ENCODE measurements at regions not wholly inside any gene's neighbourhood (a gene's known extent, or its start where the extent isn't known, plus 50 kb on each side); places are given as distances from the start of the nearest gene placed in this dataset.

DNA sequence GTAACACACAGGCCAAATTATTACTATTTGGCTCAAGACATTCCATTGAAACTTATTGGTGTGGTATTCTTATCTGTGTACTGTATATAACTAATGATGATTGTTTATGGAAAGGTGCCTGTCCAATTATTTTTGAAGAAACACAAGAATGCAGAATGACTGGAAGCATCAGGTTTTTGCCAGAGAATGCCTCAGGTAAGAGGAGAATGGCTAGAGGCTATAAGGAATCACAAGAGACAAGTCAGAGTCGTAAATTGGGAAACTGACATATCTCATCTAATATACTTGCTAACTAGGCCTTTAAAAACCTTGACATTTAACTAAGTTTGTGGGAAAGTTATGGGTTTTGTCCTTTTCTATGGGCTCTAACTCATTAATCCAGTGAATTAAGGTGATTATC, 69.3 kb upstream of the TTC29 start:
- TF ChIP-seq, protein P1, sequence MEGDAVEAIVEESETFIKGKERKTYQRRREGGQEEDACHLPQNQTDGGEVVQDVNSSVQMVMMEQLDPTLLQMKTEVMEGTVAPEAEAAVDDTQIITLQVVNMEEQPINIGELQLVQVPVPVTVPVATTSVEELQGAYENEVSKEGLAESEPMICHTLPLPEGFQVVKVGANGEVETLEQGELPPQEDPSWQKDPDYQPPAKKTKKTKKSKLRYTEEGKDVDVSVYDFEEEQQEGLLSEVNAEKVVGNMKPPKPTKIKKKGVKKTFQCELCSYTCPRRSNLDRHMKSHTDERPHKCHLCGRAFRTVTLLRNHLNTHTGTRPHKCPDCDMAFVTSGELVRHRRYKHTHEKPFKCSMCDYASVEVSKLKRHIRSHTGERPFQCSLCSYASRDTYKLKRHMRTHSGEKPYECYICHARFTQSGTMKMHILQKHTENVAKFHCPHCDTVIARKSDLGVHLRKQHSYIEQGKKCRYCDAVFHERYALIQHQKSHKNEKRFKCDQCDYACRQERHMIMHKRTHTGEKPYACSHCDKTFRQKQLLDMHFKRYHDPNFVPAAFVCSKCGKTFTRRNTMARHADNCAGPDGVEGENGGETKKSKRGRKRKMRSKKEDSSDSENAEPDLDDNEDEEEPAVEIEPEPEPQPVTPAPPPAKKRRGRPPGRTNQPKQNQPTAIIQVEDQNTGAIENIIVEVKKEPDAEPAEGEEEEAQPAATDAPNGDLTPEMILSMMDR (IDR thresholded peaks at IDR 0.05; ENCODE audit: borderline replicate concordance, extremely low read depth, insufficient read depth) = no peak
- Histone ChIP-seq H3K27me3 (ENCODE audit: control insufficient read depth, insufficient read depth, low read length) (no peaks in the 10 kb centered on the region), H3K36me3 (ENCODE audit: control insufficient read depth in 2 of 3, insufficient read depth in 3 of 3, low read length in 3 of 3) (no peaks in the 10 kb centered on the region), H3K4me1 (ENCODE audit: control insufficient read depth in 2 of 3, insufficient read depth in 2 of 3, low read depth in 1 of 3, low read length in 3 of 3) (no peaks in the 10 kb centered on the region), H3K9ac (ENCODE audit: low read length in 3 of 3) (no peak overlapping the region), H3K9me3 (ENCODE audit: control insufficient read depth in 2 of 3, insufficient read depth in 1 of 3, low read length in 3 of 3) (no peaks in the 10 kb centered on the region), H3K4me3 (ENCODE audit: low read length in 3 of 3) (no peak overlapping the region), H3K27ac (ENCODE audit: low read depth in 2 of 2, low read length in 2 of 2) (no peak overlapping the region)
- DNase-seq (no peak), FAIRE-seq (no peak)
- intact Hi-C loops (cut with DNase I) = loop anchor here (10.0 kb wide), 1 partner anchor 80 kb away; no protein-coding TSS in a partner anchor

DNA sequence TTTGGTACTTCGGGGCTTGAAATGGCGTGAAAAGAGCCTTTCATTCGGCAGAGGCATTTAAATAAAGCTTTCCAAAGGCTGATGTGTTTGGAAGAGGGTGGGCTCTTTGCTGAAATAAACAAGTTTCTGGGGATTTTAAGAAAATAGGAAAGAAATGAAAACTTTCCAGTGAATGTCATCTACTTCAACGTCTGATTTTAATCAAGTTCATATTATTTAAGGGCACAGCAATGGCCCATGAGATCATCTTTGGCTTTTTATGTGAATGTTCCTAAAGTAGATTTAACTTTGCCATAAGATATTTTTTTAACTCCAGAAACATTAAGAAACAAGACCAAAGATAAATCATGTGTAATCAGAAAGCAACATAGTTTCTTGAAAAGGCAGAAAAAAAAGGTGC, 69.8 kb upstream of the TTC29 start:
- H3K9me3 ChIP-seq (ENCODE audit: control insufficient read depth in 2 of 3, insufficient read depth in 1 of 3, low read length in 3 of 3) = no peaks in the 10 kb centered on the region
- no peak for DNase-seq
- FAIRE-seq = no peak
- no peak overlapping the region for H3K4me3 ChIP-seq (ENCODE audit: low read length in 3 of 3)
- no peak overlapping the region for H3K9ac ChIP-seq (ENCODE audit: low read length in 3 of 3)
- no peaks in the 10 kb centered on the region for H3K36me3 ChIP-seq (ENCODE audit: control insufficient read depth in 2 of 3, insufficient read depth in 3 of 3, low read length in 3 of 3)
- no peak overlapping the region for H3K27ac ChIP-seq (ENCODE audit: low read depth in 2 of 2, low read length in 2 of 2)
- no peaks in the 10 kb centered on the region for H3K27me3 ChIP-seq (ENCODE audit: control insufficient read depth, insufficient read depth, low read length)
- TF ChIP-seq, protein P1 (IDR thresholded peaks at IDR 0.05; ENCODE audit: borderline replicate concordance, extremely low read depth, insufficient read depth) = no peak
- H3K4me1 ChIP-seq (ENCODE audit: control insufficient read depth in 2 of 3, insufficient read depth in 2 of 3, low read depth in 1 of 3, low read length in 3 of 3) = no peaks in the 10 kb centered on the region
- intact Hi-C loops (cut with DNase I) = loop anchor here (10.0 kb wide), 1 partner anchor 79 kb away; no protein-coding TSS in a partner anchor

DNA sequence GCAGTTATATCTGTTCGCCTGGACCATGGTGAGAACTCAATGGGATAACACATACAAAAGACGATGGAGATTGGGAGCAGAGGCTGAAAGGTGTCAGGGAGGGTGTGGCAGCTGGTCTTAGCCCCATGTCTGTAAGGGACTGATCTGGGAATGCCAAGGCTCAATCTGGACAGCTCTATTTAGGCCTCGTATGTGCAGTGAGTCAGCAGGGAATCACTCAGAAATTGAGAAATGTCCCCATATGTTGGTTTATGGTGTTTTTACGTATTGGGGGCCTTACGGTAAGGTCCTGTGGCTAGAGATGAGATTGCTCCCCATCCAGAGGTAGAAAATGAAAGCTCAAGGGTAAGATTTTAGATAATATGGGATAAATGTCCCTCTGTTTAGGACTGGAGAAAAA, 71.4 kb upstream of the TTC29 start:
- Histone ChIP-seq H3K27ac (ENCODE audit: low read depth in 2 of 2, low read length in 2 of 2) (no peak overlapping the region), H3K36me3 (ENCODE audit: control insufficient read depth in 2 of 3, insufficient read depth in 3 of 3, low read length in 3 of 3) (no peaks in the 10 kb centered on the region), H3K4me1 (ENCODE audit: control insufficient read depth in 2 of 3, insufficient read depth in 2 of 3, low read depth in 1 of 3, low read length in 3 of 3) (no peaks in the 10 kb centered on the region), H3K9me3 (ENCODE audit: control insufficient read depth in 2 of 3, insufficient read depth in 1 of 3, low read length in 3 of 3) (no peaks in the 10 kb centered on the region), H3K27me3 (ENCODE audit: control insufficient read depth, insufficient read depth, low read length) (no peaks in the 10 kb centered on the region), H3K9ac (ENCODE audit: low read length in 3 of 3) (no peak overlapping the region), H3K4me3 (ENCODE audit: low read length in 3 of 3) (no peak overlapping the region)
- FAIRE-seq = no peak
- TF ChIP-seq, protein P1 (IDR thresholded peaks at IDR 0.05; ENCODE audit: borderline replicate concordance, extremely low read depth, insufficient read depth) = no peak
- DNase-seq = no peak
- intact Hi-C loops (cut with DNase I) = loop anchor here (10.0 kb wide), 1 partner anchor 78 kb away; no protein-coding TSS in a partner anchor

DNA sequence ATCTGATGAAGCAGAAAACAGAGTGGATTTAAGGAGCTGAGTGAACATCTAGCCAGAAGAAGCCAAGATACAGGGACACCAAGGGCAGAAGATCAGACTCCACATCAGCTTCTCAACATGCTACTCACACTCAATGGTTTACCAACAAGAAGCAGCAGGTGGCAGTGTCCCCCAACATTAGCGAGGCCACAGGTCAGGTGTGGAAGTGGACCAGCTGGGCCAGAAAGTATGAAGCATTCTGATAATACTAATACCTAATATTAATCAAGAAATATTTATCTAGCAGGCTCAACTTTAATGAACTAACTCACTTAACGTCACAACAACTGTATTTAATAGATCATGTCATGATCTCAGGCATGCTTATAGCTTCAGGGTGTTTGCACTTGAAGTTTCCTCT, 73.4 kb upstream of the TTC29 start:
- TF ChIP-seq, protein P1 (IDR thresholded peaks at IDR 0.05; ENCODE audit: borderline replicate concordance, extremely low read depth, insufficient read depth) = peak; percentile 53
- H3K27ac ChIP-seq (ENCODE audit: low read depth in 2 of 2, low read length in 2 of 2) = no peak overlapping the region
- H3K27me3 ChIP-seq (ENCODE audit: control insufficient read depth, insufficient read depth, low read length) = no peaks in the 10 kb centered on the region
- H3K4me1 ChIP-seq (ENCODE audit: control insufficient read depth in 2 of 3, insufficient read depth in 2 of 3, low read depth in 1 of 3, low read length in 3 of 3) = no peaks in the 10 kb centered on the region
- FAIRE-seq (peak; percentile 39), DNase-seq (peak in 4 of 5 donors; percentile 39 to 65 (median 52))
- no peak overlapping the region for H3K9ac ChIP-seq (ENCODE audit: low read length in 3 of 3)
- peaks cover 0 to 5% (median 0%) of the 10 kb centered on the region in 3 donors for H3K9me3 ChIP-seq (ENCODE audit: control insufficient read depth in 2 of 3, insufficient read depth in 1 of 3, low read length in 3 of 3)
- intact Hi-C loops (cut with DNase I) = loop anchor here (10.0 kb wide), 1 partner anchor 76 kb away; no protein-coding TSS in a partner anchor
- no peaks in the 10 kb centered on the region for H3K36me3 ChIP-seq (ENCODE audit: control insufficient read depth in 2 of 3, insufficient read depth in 3 of 3, low read length in 3 of 3)
- H3K4me3 ChIP-seq (ENCODE audit: low read length in 3 of 3) = no peak overlapping the region

Measured in kidney (tissue), 13 donors.